Vagina (tissue), 2 donors: ENCODE measurements at regions not wholly inside any gene's neighbourhood (a gene's known extent, or its start where the extent isn't known, plus 50 kb on each side); places are given as distances from the start of the nearest gene placed in this dataset.

ENCODE experiments used
- DNase-seq, 2 donors: peaks; one replicate each; pipeline ENCODE4 v3.0.0-alpha.2; 2017; ENCODE audit errors: extremely low spot score in 2 of 2
- H3K27ac ChIP-seq: fragments of 200-600 bp; sonication (generic); one replicate; pipeline ENCODE4 v1.5.1; 2019
- H3K27me3 ChIP-seq: fragments of 200-600 bp; sonication (generic); one replicate; pipeline ENCODE4 v1.5.1; 2019
- H3K36me3 ChIP-seq, 2 donors: fragments of 200-600 bp; sonication (generic); one replicate each; pipeline ENCODE4 v1.5.1; 2017 to 2019
- H3K4me1 ChIP-seq: fragments of 200-600 bp; sonication (generic); one replicate; pipeline ENCODE4 v1.5.1; 2019
- H3K4me3 ChIP-seq, 2 donors: fragments of 200-600 bp; sonication (generic); 1 replicate in 1 of 2; 2 replicates in 1 of 2; pipeline ENCODE4 v1.5.1; 2016 to 2019
- H3K9me3 ChIP-seq: fragments of 200-600 bp; sonication (generic); one replicate; pipeline ENCODE4 v1.5.1; 2019
- CTCF ChIP-seq, 3 experiments: fragments of 450-650 bp in 2 of 3; fragments of 200-600 bp in 1 of 3; sonication (generic) in 1 of 3; IDR thresholded peaks; one replicate each; pipeline ENCODE4 v1.5.1; 2017 to 2019; ENCODE audit warnings: antibody characterized with exemption in 3 of 3, mild to moderate bottlenecking in 2 of 3, moderate library complexity in 2 of 3
- POLR2A ChIP-seq, 2 donors: fragments of 450-650 bp; IDR thresholded peaks; one replicate each; pipeline ENCODE4 v1.6.1; 2017; ENCODE audit warnings: antibody characterized with exemption in 2 of 2, mild to moderate bottlenecking in 2 of 2, moderate library complexity in 2 of 2
- POLR2AphosphoS5 ChIP-seq, 2 donors: sonication (generic); formaldehyde crosslinking; IDR thresholded peaks; one replicate each; pipeline ENCODE4 v1.9.0; 2017; ENCODE audit warnings: antibody characterized with exemption in 2 of 2, mild to moderate bottlenecking in 2 of 2, low read depth in 1 of 2; ENCODE audit not compliant: insufficient read depth in 1 of 2
- intact Hi-C: fragments of 100-400 bp; cut with DNase I; formaldehyde crosslinking; loops from one replicate; pipeline ENCODE4 v1.15.1; 2023

GRCh38 chr6:48426636-48427035 lies 315.6 kb upstream of the PTCHD4 start:
- H3K27ac ChIP-seq: no peak overlapping the region

GRCh38 chr6:48423640-48424365 lies 312.8 kb upstream of the PTCHD4 start:
- Histone ChIP-seq H3K4me1 (no peaks in the 10 kb centered on the region), H3K36me3 (no peaks in the 10 kb centered on the region), H3K9me3 (no peaks in the 10 kb centered on the region), H3K27ac (no peak overlapping the region), H3K4me3 (no peak overlapping the region), H3K27me3 (no peaks in the 10 kb centered on the region)
- no peak for TF ChIP-seq CTCF (IDR thresholded peaks at IDR 0.05)
- no peak for TF ChIP-seq POLR2A (IDR thresholded peaks at IDR 0.05)
- no peak for TF ChIP-seq POLR2AphosphoS5 (IDR thresholded peaks at IDR 0.05; ENCODE audit: insufficient read depth in 1 of 2, low read depth in 1 of 2)
- no peak for DNase-seq
- intact Hi-C loops: no loop called here

More at GRCh38 chr6:48426636-48427035, 315.6 kb upstream of the PTCHD4 start:
- no peaks in the 10 kb centered on the region for H3K4me1 ChIP-seq
- H3K9me3 ChIP-seq: no peaks in the 10 kb centered on the region
- intact Hi-C loops: no loop called here
- H3K4me3 ChIP-seq: no peak overlapping the region
- H3K36me3 ChIP-seq: no peaks in the 10 kb centered on the region
- TF ChIP-seq POLR2AphosphoS5 (IDR thresholded peaks at IDR 0.05; ENCODE audit: insufficient read depth in 1 of 2, low read depth in 1 of 2) (no peak), CTCF (IDR thresholded peaks at IDR 0.05) (no peak), POLR2A (IDR thresholded peaks at IDR 0.05) (no peak)
- H3K27me3 ChIP-seq: no peaks in the 10 kb centered on the region
- DNase-seq: no peak

- no peak overlapping the region for H3K4me3 ChIP-seq
- H3K9me3 ChIP-seq: no peaks in the 10 kb centered on the region
- no peaks in the 10 kb centered on the region for H3K4me1 ChIP-seq
- H3K27ac ChIP-seq: no peak overlapping the region
- no peaks in the 10 kb centered on the region for H3K27me3 ChIP-seq
- intact Hi-C loops: no loop called here
- TF ChIP-seq POLR2AphosphoS5 (IDR thresholded peaks at IDR 0.05; ENCODE audit: insufficient read depth in 1 of 2, low read depth in 1 of 2) (no peak), CTCF (IDR thresholded peaks at IDR 0.05) (no peak), POLR2A (IDR thresholded peaks at IDR 0.05) (no peak)
- no peaks in the 10 kb centered on the region for H3K36me3 ChIP-seq
- DNase-seq: no peak
Observed at GRCh38 chr6:48419992-48420391, 309.0 kb upstream of the PTCHD4 start.

- H3K27me3 ChIP-seq: no peaks in the 10 kb centered on the region
- intact Hi-C loops: no loop called here
- H3K9me3 ChIP-seq: no peaks in the 10 kb centered on the region
- TF ChIP-seq POLR2AphosphoS5 (IDR thresholded peaks at IDR 0.05; ENCODE audit: insufficient read depth in 1 of 2, low read depth in 1 of 2) (no peak), POLR2A (IDR thresholded peaks at IDR 0.05) (no peak), CTCF (IDR thresholded peaks at IDR 0.05) (no peak)
- DNase-seq: no peak
- no peaks in the 10 kb centered on the region for H3K4me1 ChIP-seq
- H3K4me3 ChIP-seq: no peak overlapping the region
- no peak overlapping the region for H3K27ac ChIP-seq
- H3K36me3 ChIP-seq: no peaks in the 10 kb centered on the region
Observed at GRCh38 chr6:48417927-48418326, 306.9 kb upstream of the PTCHD4 start.

- no peak for DNase-seq
- Histone ChIP-seq H3K4me1 (no peaks in the 10 kb centered on the region), H3K4me3 (no peak overlapping the region), H3K9me3 (no peaks in the 10 kb centered on the region), H3K27me3 (no peaks in the 10 kb centered on the region), H3K36me3 (no peaks in the 10 kb centered on the region), H3K27ac (no peak overlapping the region)
- TF ChIP-seq POLR2AphosphoS5 (IDR thresholded peaks at IDR 0.05; ENCODE audit: insufficient read depth in 1 of 2, low read depth in 1 of 2) (no peak), CTCF (IDR thresholded peaks at IDR 0.05) (no peak), POLR2A (IDR thresholded peaks at IDR 0.05) (no peak)
- intact Hi-C loops: no loop called here
Observed at GRCh38 chr6:48412656-48413055, 301.7 kb upstream of the PTCHD4 start.
